ENCODE measurements at regions not wholly inside any gene's neighbourhood (a gene's known extent, or its start where the extent isn't known, plus 50 kb on each side); places are given as distances from the start of the nearest gene placed in this dataset.

DNA sequence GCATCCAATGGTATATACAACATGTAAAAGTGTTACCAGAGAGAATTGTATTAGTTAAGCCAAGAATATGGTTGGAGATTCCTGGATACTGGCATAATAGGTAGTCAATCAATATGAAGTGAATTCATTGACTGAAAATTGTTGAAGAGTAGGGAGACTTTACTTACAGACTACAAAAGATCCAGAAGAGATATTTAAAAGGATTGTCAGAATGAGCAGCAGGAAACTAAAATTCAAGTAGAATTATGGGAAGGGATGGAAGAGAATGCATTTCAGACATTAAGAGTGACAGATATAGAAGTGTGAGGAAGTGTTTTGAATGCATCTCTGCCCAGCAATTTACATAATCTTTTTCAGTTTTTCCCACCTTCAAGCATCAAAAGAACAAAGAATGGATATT, 62.3 kb upstream of the POM121L12 start:
- TF ChIP-seq POU2F2 (IDR thresholded peaks at IDR 0.05; ENCODE audit: low read depth, low read length) (no peak), TAF1 (IDR thresholded peaks at IDR 0.05; ENCODE audit: low read depth, low read length) (no peak)
